Neural cell (in vitro differentiated cells): ENCODE measurements at regions not wholly inside any gene's neighbourhood (a gene's known extent, or its start where the extent isn't known, plus 50 kb on each side); places are given as distances from the start of the nearest gene placed in this dataset.

ENCODE experiments used
- H2AFZ ChIP-seq: fragments of 200-600, 300-800 bp; sonication (generic), shearing (Covaris generic); 2 replicates; pipeline ENCODE4 v1.6.0; 2014; ENCODE audit warnings: low read depth, mild to moderate bottlenecking, antibody characterized with exemption, low read length, moderate library complexity
- H3F3A ChIP-seq: fragments of 200-600 bp; shearing (Covaris generic); 2 replicates; pipeline ENCODE4 v1.6.1; 2016; ENCODE audit warnings: mild to moderate bottlenecking, moderate library complexity, mixed read lengths, antibody characterized with exemption, low read length; ENCODE audit not compliant: insufficient read depth, poor library complexity, severe bottlenecking
- H3K27ac ChIP-seq: fragments of 200-600, 300-800 bp; sonication (generic), shearing (Covaris generic); 2 replicates; pipeline ENCODE4 v1.5.1; 2014; ENCODE audit warnings: mild to moderate bottlenecking, low read length, moderate library complexity
- H3K27me3 ChIP-seq: fragments of 300-800, 200-600 bp; sonication (generic), shearing (Covaris generic); 2 replicates; pipeline ENCODE4 v1.6.0; 2014; ENCODE audit warnings: mild to moderate bottlenecking, low read depth, low read length, moderate library complexity; ENCODE audit not compliant: insufficient read depth
- H3K36me3 ChIP-seq: fragments of 300-800, 200-600 bp; sonication (generic), shearing (Covaris generic); 2 replicates; pipeline ENCODE4 v1.5.1; 2014; ENCODE audit warnings: mild to moderate bottlenecking, antibody characterized with exemption, low read length, moderate library complexity; ENCODE audit not compliant: insufficient read depth
- H3K4me2 ChIP-seq: fragments of 300-800, 200-600 bp; sonication (generic), shearing (Covaris generic); 2 replicates; pipeline ENCODE4 v1.6.0; 2014; ENCODE audit warnings: mild to moderate bottlenecking, low read length
- H3K4me3 ChIP-seq: fragments of 300-800, 200-600 bp; sonication (generic), shearing (Covaris generic); 2 replicates; pipeline ENCODE4 v1.5.1; 2014; ENCODE audit warnings: mild to moderate bottlenecking, low read length, moderate library complexity
- H3K79me2 ChIP-seq: fragments of 200-600 bp; shearing (Covaris generic); replicated peaks from 2 replicates; pipeline ENCODE4 v1.6.0; 2014; ENCODE audit warnings: mild to moderate bottlenecking, low read length, moderate library complexity; ENCODE audit not compliant: insufficient read depth
- H3K9ac ChIP-seq: fragments of 300-800, 200-600 bp; sonication (generic), shearing (Covaris generic); 2 replicates; pipeline ENCODE4 v1.6.1; 2016; ENCODE audit warnings: mild to moderate bottlenecking, low read length, mixed read lengths
- H3K9me2 ChIP-seq: fragments of 200-600 bp; shearing (Covaris generic); 2 replicates; pipeline ENCODE4 v1.6.1; 2016; ENCODE audit warnings: mild to moderate bottlenecking, low read length, mixed read lengths; ENCODE audit not compliant: insufficient read depth
- H3K9me3 ChIP-seq: fragments of 200-600, 300-800 bp; sonication (generic), shearing (Covaris generic); 2 replicates; pipeline ENCODE4 v1.6.1; 2016; ENCODE audit warnings: mild to moderate bottlenecking, mixed run types, low read length, moderate library complexity, mixed read lengths
- H4K20me1 ChIP-seq: fragments of 200-600 bp; shearing (Covaris generic); 2 replicates; pipeline ENCODE4 v1.6.1; 2016; ENCODE audit warnings: mild to moderate bottlenecking, mixed run types; ENCODE audit not compliant: insufficient read depth
- CTCF ChIP-seq: fragments of 450-650 bp; IDR thresholded peaks from 2 replicates; pipeline ENCODE4 v1.5.1; 2014; ENCODE audit warnings: antibody characterized with exemption, mild to moderate bottlenecking, moderate library complexity; ENCODE audit not compliant: poor library complexity, severe bottlenecking
- EP300 ChIP-seq: fragments of 450-650 bp; conservative IDR thresholded peaks from 2 replicates; pipeline ENCODE4 v1.6.1; 2014; ENCODE audit warnings: antibody characterized with exemption, mild to moderate bottlenecking, moderate library complexity; ENCODE audit not compliant: poor library complexity, severe bottlenecking
- EZH2 ChIP-seq: fragments of 200-600, 300-800 bp; shearing (Covaris generic), sonication (generic); IDR thresholded peaks from 2 replicates; pipeline ENCODE4 v1.6.1; 2014; ENCODE audit warnings: antibody characterized with exemption, low read length, borderline replicate concordance, mild to moderate bottlenecking; ENCODE audit not compliant: insufficient read depth, poor library complexity, severe bottlenecking
- MXI1 ChIP-seq: fragments of 450-650 bp; conservative IDR thresholded peaks from 2 replicates; pipeline ENCODE4 v1.6.1; 2014; ENCODE audit warnings: antibody characterized with exemption, mild to moderate bottlenecking; ENCODE audit not compliant: poor library complexity, severe bottlenecking
- POLR2AphosphoS5 ChIP-seq: IDR thresholded peaks from 2 replicates; pipeline ENCODE4 v1.6.1; 2012
- RAD21 ChIP-seq: fragments of 450-650 bp; conservative IDR thresholded peaks from 2 replicates; pipeline ENCODE4 v1.6.1; 2014; ENCODE audit warnings: antibody characterized with exemption, mild to moderate bottlenecking, moderate library complexity
- REST ChIP-seq: IDR thresholded peaks from 2 replicates; pipeline ENCODE4 v1.6.1; 2012; ENCODE audit warnings: borderline replicate concordance
- SMC3 ChIP-seq: fragments of 450-650 bp; conservative IDR thresholded peaks from 2 replicates; pipeline ENCODE4 v1.6.1; 2014; ENCODE audit warnings: antibody characterized with exemption, mild to moderate bottlenecking, moderate library complexity; ENCODE audit not compliant: poor library complexity
- TAF1 ChIP-seq: IDR thresholded peaks from 2 replicates; pipeline ENCODE4 v1.6.1; 2012; ENCODE audit warnings: low read depth

GRCh38 chr20:40462566-40462965, 226.5 kb downstream of the MAFB start:
- Histone ChIP-seq H3K9me2 (no peaks in the 10 kb centered on the region), H3K27ac (no peak overlapping the region), H3K9ac (no peak overlapping the region), H3K9me3 (no peaks in the 10 kb centered on the region), H3K4me3 (no peak overlapping the region), H3F3A (no peaks in the 10 kb centered on the region), H3K36me3 (no peaks in the 10 kb centered on the region), H3K27me3 (no peaks in the 10 kb centered on the region), H4K20me1 (no peaks in the 10 kb centered on the region), H2AFZ (no peak overlapping the region), H3K4me2 (no peak overlapping the region), H3K79me2 (no peaks in the 10 kb centered on the region)
- no peak for TF ChIP-seq TAF1
- TF ChIP-seq POLR2AphosphoS5, result no peak
- no peak for TF ChIP-seq RAD21

GRCh38 chr20:40459299-40459698, 229.7 kb downstream of the MAFB start:
- no peak overlapping the region for H2AFZ ChIP-seq
- H3K9me2 ChIP-seq, result no peaks in the 10 kb centered on the region
- H3K27ac ChIP-seq, result no peak overlapping the region
- no peaks in the 10 kb centered on the region for H3K36me3 ChIP-seq
- no peaks in the 10 kb centered on the region for H3K27me3 ChIP-seq
- TF ChIP-seq POLR2AphosphoS5 (no peak), REST (no peak), SMC3 (no peak), CTCF (no peak), TAF1 (no peak), EP300 (no peak), EZH2 (no peak), MXI1 (no peak), RAD21 (no peak)
- no peaks in the 10 kb centered on the region for H4K20me1 ChIP-seq
- H3K9me3 ChIP-seq, result no peaks in the 10 kb centered on the region
- no peak overlapping the region for H3K4me3 ChIP-seq
- no peak overlapping the region for H3K9ac ChIP-seq
- H3K79me2 ChIP-seq, result no peaks in the 10 kb centered on the region
- H3K4me2 ChIP-seq, result no peak overlapping the region
- H3F3A ChIP-seq, result no peaks in the 10 kb centered on the region

GRCh38 chr20:40457404-40457803, 231.6 kb downstream of the MAFB start:
- Histone ChIP-seq H3F3A (no peaks in the 10 kb centered on the region), H3K27me3 (no peaks in the 10 kb centered on the region), H4K20me1 (no peaks in the 10 kb centered on the region), H3K9ac (no peak overlapping the region), H3K79me2 (no peaks in the 10 kb centered on the region), H3K4me2 (no peak overlapping the region), H2AFZ (no peak overlapping the region), H3K4me3 (no peak overlapping the region), H3K27ac (no peak overlapping the region), H3K36me3 (no peaks in the 10 kb centered on the region), H3K9me2 (no peaks in the 10 kb centered on the region), H3K9me3 (no peaks in the 10 kb centered on the region)
- TF ChIP-seq POLR2AphosphoS5 (no peak), EZH2 (no peak), EP300 (no peak), MXI1 (no peak), REST (no peak), TAF1 (no peak), CTCF (no peak), RAD21 (no peak), SMC3 (no peak)
